Middle frontal gyrus (tissue), 1 donor: ENCODE measurements at regions not wholly inside any gene's neighbourhood (a gene's known extent, or its start where the extent isn't known, plus 50 kb on each side); places are given as distances from the start of the nearest gene placed in this dataset.

Source experiments
- DNase-seq: peaks from one replicate; pipeline ENCODE4 v3.0.0-alpha.2; 2015; ENCODE audit warnings: low spot score; ENCODE audit errors: extremely low spot score

GRCh38 chr2:150718280-150718679 is 230.8 kb upstream of the RND3 start:
- DNase-seq, result no peak

DNA sequence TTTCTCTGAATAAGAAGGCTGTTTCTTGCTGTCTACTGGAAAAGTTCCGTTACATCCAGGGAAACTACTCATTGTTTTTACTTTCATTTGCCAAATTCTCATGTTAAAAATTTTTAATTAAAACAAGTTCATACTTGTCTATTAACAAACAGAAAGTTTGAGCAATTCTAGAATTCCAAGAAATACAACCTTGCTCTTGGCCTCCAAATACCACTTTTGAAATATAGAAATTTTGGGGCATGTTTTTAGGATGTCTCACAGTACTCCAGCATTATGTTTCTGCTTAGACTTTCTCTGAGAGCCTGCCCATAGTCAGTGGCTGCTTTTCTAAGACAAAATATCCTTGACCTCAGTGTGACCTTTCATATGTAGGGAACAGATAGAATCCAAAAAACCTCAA is 228.7 kb upstream of the RND3 start:
- DNase-seq, result no peak

DNA sequence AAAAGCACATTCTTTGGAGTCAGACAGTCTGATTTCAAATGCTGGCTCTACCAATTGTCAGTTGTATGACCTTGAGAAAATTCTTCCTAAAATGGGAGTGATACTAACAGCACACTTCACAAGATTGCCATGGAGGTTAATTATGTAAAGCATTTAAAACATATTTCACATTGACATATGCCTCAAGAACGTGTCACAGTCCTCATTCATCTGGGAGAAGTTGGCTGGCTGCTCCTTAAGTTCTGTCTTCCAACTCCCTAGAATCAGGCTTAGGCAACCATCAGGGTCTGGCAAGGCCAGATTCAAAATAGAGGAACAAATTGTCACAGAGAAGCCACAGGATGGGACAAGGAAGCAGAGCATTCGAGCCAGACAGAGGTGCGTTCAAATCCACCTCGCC is 228.0 kb upstream of the RND3 start:
- DNase-seq, result no peak

GRCh38 chr2:150710916-150711315 is 223.4 kb upstream of the RND3 start:
- DNase-seq, result no peak

- no peak for DNase-seq
Measured at GRCh38 chr2:150710041-150710440, 222.6 kb upstream of the RND3 start.

DNA sequence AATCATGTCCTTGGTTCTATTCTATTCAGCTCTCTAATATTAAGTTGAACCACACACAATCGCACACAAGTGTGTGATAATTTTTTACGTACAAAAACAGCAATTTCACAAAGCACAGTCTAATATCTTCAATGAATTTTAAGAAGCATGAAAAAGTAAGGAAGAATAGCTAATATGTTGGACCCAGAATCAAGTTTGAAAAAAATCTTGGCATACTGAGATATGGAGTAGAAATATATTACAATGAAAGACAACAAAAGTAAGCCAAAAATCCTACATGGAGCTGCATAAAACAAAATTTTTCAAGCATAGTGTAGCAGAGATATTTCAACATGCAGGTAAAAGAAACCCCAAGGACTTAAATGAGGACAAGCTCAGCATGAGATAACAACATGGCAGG is 219.1 kb upstream of the RND3 start:
- DNase-seq, result no peak

DNA sequence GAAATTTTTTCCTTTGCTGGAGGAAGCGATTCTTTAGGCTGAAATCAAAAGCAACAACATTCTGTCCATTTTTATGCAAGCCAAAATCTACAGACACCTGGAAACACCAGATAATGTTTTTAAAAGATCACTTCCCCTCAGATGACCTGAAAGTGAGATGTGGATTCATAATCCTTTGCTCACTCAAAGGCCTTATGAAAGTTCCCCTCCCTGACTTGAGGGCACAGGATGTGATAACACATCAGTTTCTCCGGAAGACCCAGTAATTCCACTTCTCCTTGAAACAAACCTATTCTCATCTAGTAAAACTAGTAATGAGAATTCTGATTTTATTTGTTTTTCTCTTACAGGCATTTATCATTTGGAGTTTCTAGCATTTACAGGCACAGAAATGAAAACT is 218.3 kb upstream of the RND3 start:
- DNase-seq, result no peak

DNA sequence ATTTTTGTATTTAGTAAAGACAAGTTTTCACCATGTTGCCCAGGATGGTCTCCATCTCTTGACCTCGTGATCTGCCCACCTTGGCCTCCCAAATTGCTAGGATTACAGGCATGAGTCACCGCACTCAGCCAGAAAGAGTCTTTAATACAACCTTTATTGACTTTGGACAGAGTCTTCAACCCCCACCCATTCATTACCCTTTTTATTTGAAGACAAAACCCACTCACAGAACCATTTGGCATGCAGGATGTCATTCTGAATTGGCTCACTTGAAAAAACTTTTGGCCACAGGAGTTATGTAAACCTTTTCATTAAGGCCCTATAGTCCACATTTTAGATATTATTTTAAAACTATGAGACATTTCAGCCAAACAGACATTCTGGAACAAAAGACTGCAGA is 217.9 kb upstream of the RND3 start:
- no peak for DNase-seq

- no peak for DNase-seq
Measured at GRCh38 chr2:150702791-150703190, 215.3 kb upstream of the RND3 start.

DNA sequence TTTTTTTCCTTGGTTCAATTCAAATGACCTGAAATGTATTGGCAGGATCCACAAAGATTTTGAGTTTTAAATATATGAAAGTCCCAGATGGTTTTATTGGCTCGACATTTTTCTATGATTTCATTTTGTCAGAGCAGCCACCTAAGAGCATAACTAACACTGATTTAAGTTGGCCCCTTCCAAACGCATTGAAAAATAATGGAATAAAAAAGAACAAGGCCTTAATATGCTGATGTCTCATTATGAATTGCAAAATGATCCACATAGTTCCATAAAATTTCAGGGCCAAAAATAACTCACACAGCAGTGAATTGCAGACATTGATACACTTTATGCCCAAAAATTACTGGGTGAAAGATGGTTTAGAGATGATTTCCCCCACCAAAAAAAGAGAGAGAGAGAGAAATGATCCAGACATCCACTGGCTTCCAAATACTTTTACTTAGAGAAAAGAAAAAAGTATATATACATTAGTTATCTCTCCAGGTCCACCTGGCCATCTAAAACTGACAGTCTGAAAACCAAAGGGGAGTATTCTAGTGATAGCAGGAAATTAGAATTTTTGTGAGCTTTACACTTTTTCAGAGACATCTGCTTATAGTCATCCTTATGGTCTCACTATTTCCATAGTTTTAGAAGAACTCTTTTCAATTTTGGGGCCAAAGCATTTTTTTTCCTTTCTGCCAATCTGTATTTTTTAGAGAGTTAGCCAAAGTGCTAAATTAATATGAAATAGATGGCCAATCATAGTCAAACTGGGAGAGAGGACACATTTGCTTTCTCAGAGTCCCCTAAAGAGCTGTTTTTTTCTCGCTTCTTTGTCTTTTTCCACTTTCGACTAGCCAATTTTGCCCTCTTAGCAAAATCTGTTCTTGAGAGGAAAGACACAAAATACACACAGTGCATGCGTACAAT is 213.5 kb upstream of the RND3 start:
- DNase-seq, result no peak

- DNase-seq, result no peak
Measured at GRCh38 chr2:150699218-150699617, 211.8 kb upstream of the RND3 start.

GRCh38 chr2:150698016-150698661 is 210.7 kb upstream of the RND3 start:
- DNase-seq, result no peak

DNA sequence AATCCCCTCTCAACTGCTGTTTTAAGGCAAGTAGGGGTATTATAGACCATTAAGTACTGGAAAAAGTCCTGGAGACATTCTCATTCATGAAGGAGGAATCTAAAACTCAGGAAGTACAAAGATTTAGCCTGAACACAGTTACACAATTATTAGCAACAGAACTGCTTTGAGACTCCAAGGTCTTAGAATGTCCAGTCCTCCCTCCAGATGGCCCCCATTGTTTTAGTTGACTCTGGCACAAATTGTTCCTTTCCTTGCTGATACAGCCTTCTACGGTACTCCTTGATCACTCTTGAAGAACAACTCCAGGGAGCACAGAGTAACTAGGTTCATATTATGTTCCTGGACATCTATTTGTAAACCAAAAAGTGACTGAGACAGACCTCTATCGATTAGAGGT is 210.1 kb upstream of the RND3 start:
- no peak for DNase-seq

DNA sequence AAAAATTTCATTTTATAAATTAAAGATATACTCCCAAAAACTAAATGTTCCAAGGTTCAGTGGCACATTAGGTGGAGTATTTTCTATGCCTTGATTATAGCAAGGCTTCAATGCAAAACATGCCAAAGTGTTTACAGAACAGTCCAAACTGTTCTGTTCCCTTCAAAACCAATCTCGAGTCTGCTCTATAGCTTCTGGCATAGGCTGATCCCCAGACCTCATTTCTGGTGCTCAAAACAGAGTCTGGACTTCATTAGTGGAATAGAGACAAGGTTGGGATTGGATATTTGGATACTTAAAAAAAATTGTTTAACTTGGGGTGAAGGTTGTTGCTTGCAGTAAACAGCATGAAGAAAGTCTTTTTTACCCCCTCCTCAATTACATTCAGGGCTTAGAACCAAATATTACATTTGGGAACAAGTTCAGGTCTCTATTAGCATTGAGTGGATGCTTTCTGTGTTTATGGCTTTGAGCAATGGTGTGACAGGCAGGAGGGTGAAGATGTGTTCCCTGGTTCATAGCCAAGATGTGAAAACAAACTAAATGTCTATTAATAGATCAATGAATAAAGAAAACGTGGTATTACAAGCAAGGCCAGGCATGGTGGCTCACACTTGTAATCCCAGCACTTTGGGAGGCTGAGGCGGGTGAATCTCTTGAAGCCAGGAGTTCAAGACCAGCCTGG is 208.1 kb upstream of the RND3 start:
- DNase-seq, result no peak

DNA sequence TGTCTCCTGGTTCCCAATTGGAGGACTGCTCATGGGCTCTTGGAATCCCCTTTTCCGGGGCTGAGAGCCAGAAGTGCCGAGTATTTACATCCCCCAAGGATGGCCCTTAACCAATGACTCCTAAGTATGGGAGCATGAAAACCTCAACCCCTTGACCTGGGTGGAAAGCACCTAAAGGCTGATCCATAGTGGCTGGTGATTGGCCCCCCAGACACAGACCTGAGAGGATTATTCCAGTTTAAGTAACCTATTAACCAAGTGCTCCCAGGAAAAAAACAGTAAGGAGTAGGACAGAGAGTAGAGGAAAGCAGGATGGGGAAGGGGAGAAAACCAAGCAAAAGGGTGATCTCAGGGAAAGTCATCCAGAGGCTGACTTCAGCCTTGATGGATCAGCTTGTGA is 206.1 kb upstream of the RND3 start:
- DNase-seq, result no peak

DNA sequence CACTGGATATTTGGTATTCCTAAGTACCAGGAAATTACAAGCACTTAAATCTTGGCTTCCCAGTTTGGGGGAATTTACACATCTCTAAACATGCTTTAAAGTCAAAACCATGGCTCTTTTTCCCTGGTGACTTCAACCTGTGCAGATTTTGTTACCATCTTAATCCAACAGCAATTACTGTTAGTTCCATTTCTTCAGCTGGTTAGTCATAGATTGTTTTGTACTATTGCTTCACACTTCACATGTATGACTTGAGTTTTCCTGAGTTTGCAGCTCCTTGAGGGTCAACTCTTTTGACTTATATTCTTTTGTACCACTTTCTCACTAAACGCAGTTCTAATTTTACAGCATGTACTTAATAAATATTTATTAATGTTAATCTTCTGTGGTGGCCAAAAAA is 203.4 kb upstream of the RND3 start:
- no peak for DNase-seq

- DNase-seq, result no peak
Measured at GRCh38 chr2:150690261-150690660, 202.8 kb upstream of the RND3 start.

DNA sequence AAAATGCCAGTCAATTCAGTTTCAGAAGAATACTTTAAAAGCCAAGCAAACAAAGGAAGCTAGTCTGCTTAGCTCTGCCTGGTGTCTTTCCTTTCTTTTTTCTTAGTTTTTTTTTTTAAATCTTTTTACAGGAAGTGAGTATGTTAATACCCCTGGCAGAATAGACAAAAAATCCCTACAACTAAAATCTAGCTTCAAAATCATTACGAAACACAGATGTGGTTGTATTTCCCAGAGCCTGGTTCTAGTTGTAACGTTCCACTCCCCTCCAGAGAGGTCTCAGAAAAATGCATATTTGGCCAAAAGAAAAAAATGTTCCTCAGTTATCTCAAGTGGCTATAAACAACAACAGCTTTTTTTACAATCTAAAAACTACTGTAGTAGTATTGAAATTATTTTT is 202.1 kb upstream of the RND3 start:
- DNase-seq, result no peak

DNA sequence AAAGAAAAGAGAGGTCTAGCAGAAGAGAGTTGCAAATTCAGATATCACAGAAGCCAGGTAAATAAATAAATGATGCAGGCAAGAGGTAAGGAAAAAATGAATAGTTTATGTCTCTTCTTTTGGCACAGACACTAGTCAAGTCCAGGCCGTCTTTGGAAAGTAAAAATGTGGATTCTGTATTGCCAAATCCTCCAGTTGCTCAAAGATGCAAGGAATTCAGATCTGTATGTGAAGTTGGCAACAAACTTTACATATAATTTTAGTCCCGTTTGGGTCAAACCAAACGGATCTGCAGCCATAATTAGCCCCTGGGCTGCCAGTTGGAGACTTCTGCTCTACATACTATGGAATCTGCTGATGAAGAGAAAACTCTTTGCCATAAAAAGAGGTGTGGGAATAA is 200.5 kb upstream of the RND3 start:
- no peak for DNase-seq

DNA sequence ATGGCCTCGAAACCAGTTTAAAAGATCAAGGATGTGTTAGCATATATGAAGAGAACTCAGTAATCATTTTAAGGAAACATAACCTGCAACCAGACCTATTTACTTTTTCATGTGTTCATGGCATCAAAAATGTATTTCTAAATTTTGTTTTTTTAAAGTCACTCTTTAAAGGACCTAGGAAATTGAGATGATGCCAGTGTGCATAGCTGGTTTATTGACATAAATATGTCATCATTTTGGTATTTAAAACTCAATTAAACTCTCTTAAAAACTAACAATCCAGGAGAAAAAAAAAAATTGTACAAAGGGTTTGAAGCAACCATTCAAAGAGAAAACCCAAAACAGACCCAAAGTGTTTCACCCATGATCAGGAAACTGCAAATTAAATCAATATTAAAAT is 198.9 kb upstream of the RND3 start:
- no peak for DNase-seq

DNA sequence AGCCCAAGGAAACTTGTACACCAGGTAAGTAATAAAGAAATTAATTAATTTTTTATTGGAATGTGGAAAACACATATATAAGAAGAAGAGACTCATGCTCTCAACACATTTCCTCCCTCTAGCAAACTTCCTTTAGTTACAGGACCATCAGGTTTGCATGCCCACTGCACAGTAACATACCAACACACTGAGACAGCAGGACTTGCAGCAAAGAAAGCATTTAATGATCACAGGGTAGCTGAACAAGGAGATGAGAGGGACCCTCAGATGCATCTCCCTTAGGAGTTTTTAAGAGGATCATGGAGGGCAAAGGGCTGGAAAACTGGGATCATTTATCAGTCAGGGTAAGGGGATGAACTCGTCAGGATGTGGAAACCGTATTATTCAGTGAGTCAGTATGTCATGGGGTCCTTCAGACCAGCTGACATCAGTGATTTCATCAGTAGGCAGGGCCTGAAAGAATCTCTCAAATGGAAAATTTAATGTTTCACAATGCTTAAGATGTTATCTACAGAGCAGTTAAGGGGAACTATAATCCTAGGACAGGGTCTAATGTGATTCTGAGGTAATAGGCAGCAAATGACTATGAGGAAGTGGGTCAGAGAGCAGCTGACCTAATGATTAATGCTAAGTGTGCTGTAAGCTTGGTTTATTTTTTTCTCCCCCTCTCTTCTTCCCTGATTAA is 193.8 kb upstream of the RND3 start:
- DNase-seq, result no peak
